HEK293 (cell line): ENCODE measurements at regions not wholly inside any gene's neighbourhood (a gene's known extent, or its start where the extent isn't known, plus 50 kb on each side); places are given as distances from the start of the nearest gene placed in this dataset.

Experiments
- CTCF ChIA-PET: fragments of 350-600 bp; formaldehyde crosslinking; extraction: SDS; loops from one replicate; lab custom pipeline; 2021; ENCODE audit warnings: antibody characterized with exemption; lab: Yijun Ruan, JAX
- POLR2A ChIA-PET: fragments of 300-600 bp; formaldehyde crosslinking; extraction: SDS; loops from one replicate; lab custom pipeline; 2020; ENCODE audit warnings: antibody characterized with exemption, inconsistent platforms; lab: Yijun Ruan, JAX
- H3K27ac ChIP-seq: fragments of 200-500 bp; sonication (Bioruptor generic); 2 replicates; pipeline ENCODE4 v1.5.1; 2014; ENCODE audit warnings: low read depth, low read length, control low read depth, inconsistent platforms; ENCODE audit errors: extremely low read depth
- H3K36me3 ChIP-seq, 2 experiments: fragments of 200-500 bp in 1 of 2; sonication (Bioruptor generic) in 1 of 2; 1 replicate in 1 of 2; 2 replicates in 1 of 2; pipeline ENCODE4 v1.5.1; 2014 to 2017; ENCODE audit warnings: inconsistent platforms in 2 of 2, low read length in 2 of 2; ENCODE audit not compliant: control insufficient read depth in 2 of 2, insufficient read depth in 1 of 2
- H3K4me1 ChIP-seq: fragments of 200-500 bp; sonication (Bioruptor generic); 2 replicates; pipeline ENCODE4 v1.5.1; 2014; ENCODE audit warnings: mild to moderate bottlenecking, low read length, inconsistent platforms; ENCODE audit not compliant: control insufficient read depth, insufficient read depth
- H3K4me3 ChIP-seq: 2 replicates; pipeline ENCODE4 v1.5.1; 2011; ENCODE audit warnings: low read depth, mild to moderate bottlenecking, control low read depth, low read length, moderate library complexity
- H3K9me3 ChIP-seq: fragments of 200-500 bp; sonication (Bioruptor generic); 2 replicates; pipeline ENCODE4 v1.5.1; 2014; ENCODE audit warnings: low read depth, low read length, inconsistent platforms; ENCODE audit not compliant: control insufficient read depth, insufficient read depth
- EGR2 ChIP-seq: fragments of 450-650 bp; formaldehyde crosslinking; IDR thresholded peaks from 2 replicates; pipeline ENCODE4 v1.5.1; 2016; ENCODE audit warnings: low read depth, missing biosample characterization, missing genetic modification characterization
- HIC1 ChIP-seq: fragments of 450-650 bp; formaldehyde crosslinking; IDR thresholded peaks from 2 replicates; pipeline ENCODE4 v1.5.1; 2016; ENCODE audit warnings: missing biosample characterization, missing genetic modification characterization
- KLF10 ChIP-seq: fragments of 450-650 bp; IDR thresholded peaks from 2 replicates; pipeline ENCODE4 v1.5.1; 2018; ENCODE audit warnings: missing biosample characterization, mild to moderate bottlenecking, missing genetic modification characterization
- MEIS1 ChIP-seq: sonication (generic); formaldehyde crosslinking; IDR thresholded peaks from 2 replicates; pipeline ENCODE4 v1.8.1; 2022; ENCODE audit warnings: missing genetic modification reagents, mild to moderate bottlenecking, borderline replicate concordance
- WT1 ChIP-seq: fragments of 450-650 bp; formaldehyde crosslinking; IDR thresholded peaks from 2 replicates; pipeline ENCODE4 v1.5.1; 2016; ENCODE audit warnings: missing biosample characterization, missing genetic modification characterization
- ZBTB21 ChIP-seq: fragments of 450-650 bp; formaldehyde crosslinking; IDR thresholded peaks from 2 replicates; pipeline ENCODE4 v1.5.1; 2017; ENCODE audit warnings: missing biosample characterization, missing genetic modification characterization
- ZNF146 ChIP-seq: fragments of 450-650 bp; formaldehyde crosslinking; IDR thresholded peaks from 2 replicates; pipeline ENCODE4 v1.5.1; 2016; ENCODE audit warnings: missing biosample characterization, missing genetic modification characterization
- ZNF223 ChIP-seq: fragments of 450-650 bp; formaldehyde crosslinking; IDR thresholded peaks from 2 replicates; pipeline ENCODE4 v1.5.1; 2016; ENCODE audit warnings: missing biosample characterization, missing genetic modification characterization
- ZNF341 ChIP-seq: fragments of 450-650 bp; formaldehyde crosslinking; IDR thresholded peaks from 2 replicates; pipeline ENCODE4; 2016; ENCODE audit warnings: low read depth, missing biosample characterization, missing genetic modification characterization
- ZNF354C ChIP-seq: fragments of 450-650 bp; formaldehyde crosslinking; IDR thresholded peaks from 2 replicates; pipeline ENCODE4 v1.5.1; 2016; ENCODE audit warnings: missing biosample characterization, missing genetic modification characterization, low read depth, borderline replicate concordance
- ZNF510 ChIP-seq: fragments of 450-650 bp; formaldehyde crosslinking; IDR thresholded peaks from 2 replicates; pipeline ENCODE4 v1.5.1; 2018; ENCODE audit warnings: mild to moderate bottlenecking, missing genetic modification characterization, missing biosample characterization; ENCODE audit not compliant: insufficient replicate concordance
- ZNF514 ChIP-seq: fragments of 450-650 bp; formaldehyde crosslinking; IDR thresholded peaks from 2 replicates; pipeline ENCODE4 v1.5.1; 2016; ENCODE audit warnings: missing biosample characterization, missing genetic modification characterization
- ZNF529 ChIP-seq: fragments of 450-650 bp; formaldehyde crosslinking; IDR thresholded peaks from 2 replicates; pipeline ENCODE4 v1.5.1; 2017; ENCODE audit warnings: missing genetic modification characterization, missing biosample characterization; ENCODE audit not compliant: insufficient replicate concordance
- ZNF555 ChIP-seq: fragments of 450-650 bp; formaldehyde crosslinking; conservative IDR thresholded peaks from 2 replicates; pipeline ENCODE4 v1.5.1; 2017; ENCODE audit warnings: missing biosample characterization, mild to moderate bottlenecking, missing genetic modification characterization, inconsistent platforms
- ZNF629 ChIP-seq: fragments of 450-650 bp; formaldehyde crosslinking; IDR thresholded peaks from 2 replicates; pipeline ENCODE4 v1.5.1; 2017; ENCODE audit warnings: missing biosample characterization, missing genetic modification characterization
- ZNF785 ChIP-seq: fragments of 450-650 bp; formaldehyde crosslinking; IDR thresholded peaks from 2 replicates; pipeline ENCODE4 v1.5.1; 2016; ENCODE audit warnings: missing biosample characterization, missing genetic modification characterization
- ZNF792 ChIP-seq: fragments of 450-650 bp; formaldehyde crosslinking; IDR thresholded peaks from 2 replicates; pipeline ENCODE4 v1.5.1; 2016; ENCODE audit warnings: missing biosample characterization, missing genetic modification characterization
- ZNF837 ChIP-seq: fragments of 450-650 bp; formaldehyde crosslinking; IDR thresholded peaks from 2 replicates; pipeline ENCODE4 v1.5.1; 2016; ENCODE audit warnings: missing biosample characterization, missing genetic modification characterization
- ZSCAN30 ChIP-seq: fragments of 450-650 bp; IDR thresholded peaks from 2 replicates; pipeline ENCODE4 v1.5.1; 2018; ENCODE audit warnings: missing biosample characterization, mild to moderate bottlenecking, missing genetic modification characterization, moderate library complexity
- TF ChIP-seq, protein P1 (sequence below): fragments of 450-650 bp; formaldehyde crosslinking; IDR thresholded peaks from 2 replicates; pipeline ENCODE4 v1.5.1; 2016; ENCODE audit warnings: missing biosample characterization, missing genetic modification characterization
- TF ChIP-seq, protein P2 (sequence below): fragments of 450-650 bp; formaldehyde crosslinking; conservative IDR thresholded peaks from 2 replicates; pipeline ENCODE4 v1.5.1; 2016; ENCODE audit warnings: low read depth, missing biosample characterization, missing genetic modification characterization
- TF ChIP-seq, protein P3 (sequence below): fragments of 450-650 bp; formaldehyde crosslinking; IDR thresholded peaks from 2 replicates; pipeline ENCODE4 v1.5.1; 2016; ENCODE audit warnings: missing biosample characterization, missing genetic modification characterization, borderline replicate concordance

- Histone ChIP-seq H3K9me3 (no peaks in the 10 kb centered on the region), H3K4me1 (no peaks in the 10 kb centered on the region), H3K36me3 (no peaks in the 10 kb centered on the region), H3K27ac (no peak overlapping the region), H3K4me3 (no peak overlapping the region)
- ChIA-PET CTCF (interaction anchor here (0.6 kb wide), 1 partner anchor 444 kb away, joined by 3 read pairs; no protein-coding TSS in a partner anchor), POLR2A (no interaction called here)
- no peak for TF ChIP-seq ZNF354C (tag by site-specific recombination)
- no peak for TF ChIP-seq ZBTB21
- no peak for TF ChIP-seq WT1 (tag by site-specific recombination)
- TF ChIP-seq ZNF555 = no peak
- no peak for TF ChIP-seq ZNF223 (tag by site-specific recombination)
- TF ChIP-seq ZNF785 (tag by site-specific recombination) = no peak
- TF ChIP-seq EGR2 (tag by site-specific recombination) = no peak
- no peak for TF ChIP-seq ZNF529 (tag by site-specific recombination)
- TF ChIP-seq, protein P1, sequence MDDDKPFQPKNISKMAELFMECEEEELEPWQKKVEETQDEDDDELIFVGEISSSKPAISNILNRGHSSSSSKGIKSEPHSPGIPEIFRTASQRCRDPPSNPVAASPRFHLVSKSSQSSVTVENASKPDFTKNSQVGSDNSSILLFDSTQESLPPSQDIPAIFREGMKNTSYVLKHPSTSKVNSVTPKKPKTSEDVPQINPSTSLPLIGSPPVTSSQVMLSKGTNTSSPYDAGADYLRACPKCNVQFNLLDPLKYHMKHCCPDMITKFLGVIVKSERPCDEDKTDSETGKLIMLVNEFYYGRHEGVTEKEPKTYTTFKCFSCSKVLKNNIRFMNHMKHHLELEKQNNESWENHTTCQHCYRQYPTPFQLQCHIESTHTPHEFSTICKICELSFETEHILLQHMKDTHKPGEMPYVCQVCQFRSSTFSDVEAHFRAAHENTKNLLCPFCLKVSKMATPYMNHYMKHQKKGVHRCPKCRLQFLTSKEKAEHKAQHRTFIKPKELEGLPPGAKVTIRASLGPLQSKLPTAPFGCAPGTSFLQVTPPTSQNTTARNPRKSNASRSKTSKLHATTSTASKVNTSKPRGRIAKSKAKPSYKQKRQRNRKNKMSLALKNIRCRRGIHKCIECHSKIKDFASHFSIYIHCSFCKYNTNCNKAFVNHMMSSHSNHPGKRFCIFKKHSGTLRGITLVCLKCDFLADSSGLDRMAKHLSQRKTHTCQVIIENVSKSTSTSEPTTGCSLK (tag by site-specific recombination) = no peak
These were observed 96.1 kb upstream of the IRX2 start for GRCh38 chr5:2847608-2848007.

- CTCF ChIA-PET = interaction anchor here (0.7 kb wide), 1 partner anchor 973 kb away, joined by 3 read pairs; no protein-coding TSS in a partner anchor
- Histone ChIP-seq H3K4me1 (no peaks in the 10 kb centered on the region), H3K27ac (no peak overlapping the region), H3K4me3 (no peak overlapping the region), H3K36me3 (no peaks in the 10 kb centered on the region), H3K9me3 (no peaks in the 10 kb centered on the region)
- POLR2A ChIA-PET = no interaction called here
- TF ChIP-seq ZNF146 (no peak), ZNF792 (tag by site-specific recombination) (no peak), ZNF514 (no peak), ZNF629 (tag by site-specific recombination) (no peak), KLF10 (tag by site-specific recombination) (no peak), ZNF510 (tag by site-specific recombination) (no peak), ZSCAN30 (no peak), ZNF341 (tag by site-specific recombination) (no peak), MEIS1 (no peak), ZNF837 (tag by site-specific recombination) (no peak), HIC1 (tag by site-specific recombination) (no peak)
- TF ChIP-seq, protein P2, sequence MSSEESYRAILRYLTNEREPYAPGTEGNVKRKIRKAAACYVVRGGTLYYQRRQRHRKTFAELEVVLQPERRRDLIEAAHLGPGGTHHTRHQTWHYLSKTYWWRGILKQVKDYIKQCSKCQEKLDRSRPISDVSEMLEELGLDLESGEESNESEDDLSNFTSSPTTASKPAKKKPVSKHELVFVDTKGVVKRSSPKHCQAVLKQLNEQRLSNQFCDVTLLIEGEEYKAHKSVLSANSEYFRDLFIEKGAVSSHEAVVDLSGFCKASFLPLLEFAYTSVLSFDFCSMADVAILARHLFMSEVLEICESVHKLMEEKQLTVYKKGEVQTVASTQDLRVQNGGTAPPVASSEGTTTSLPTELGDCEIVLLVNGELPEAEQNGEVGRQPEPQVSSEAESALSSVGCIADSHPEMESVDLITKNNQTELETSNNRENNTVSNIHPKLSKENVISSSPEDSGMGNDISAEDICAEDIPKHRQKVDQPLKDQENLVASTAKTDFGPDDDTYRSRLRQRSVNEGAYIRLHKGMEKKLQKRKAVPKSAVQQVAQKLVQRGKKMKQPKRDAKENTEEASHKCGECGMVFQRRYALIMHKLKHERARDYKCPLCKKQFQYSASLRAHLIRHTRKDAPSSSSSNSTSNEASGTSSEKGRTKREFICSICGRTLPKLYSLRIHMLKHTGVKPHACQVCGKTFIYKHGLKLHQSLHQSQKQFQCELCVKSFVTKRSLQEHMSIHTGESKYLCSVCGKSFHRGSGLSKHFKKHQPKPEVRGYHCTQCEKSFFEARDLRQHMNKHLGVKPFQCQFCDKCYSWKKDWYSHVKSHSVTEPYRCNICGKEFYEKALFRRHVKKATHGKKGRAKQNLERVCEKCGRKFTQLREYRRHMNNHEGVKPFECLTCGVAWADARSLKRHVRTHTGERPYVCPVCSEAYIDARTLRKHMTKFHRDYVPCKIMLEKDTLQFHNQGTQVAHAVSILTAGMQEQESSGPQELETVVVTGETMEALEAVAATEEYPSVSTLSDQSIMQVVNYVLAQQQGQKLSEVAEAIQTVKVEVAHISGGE = no peak
- TF ChIP-seq, protein P3, sequence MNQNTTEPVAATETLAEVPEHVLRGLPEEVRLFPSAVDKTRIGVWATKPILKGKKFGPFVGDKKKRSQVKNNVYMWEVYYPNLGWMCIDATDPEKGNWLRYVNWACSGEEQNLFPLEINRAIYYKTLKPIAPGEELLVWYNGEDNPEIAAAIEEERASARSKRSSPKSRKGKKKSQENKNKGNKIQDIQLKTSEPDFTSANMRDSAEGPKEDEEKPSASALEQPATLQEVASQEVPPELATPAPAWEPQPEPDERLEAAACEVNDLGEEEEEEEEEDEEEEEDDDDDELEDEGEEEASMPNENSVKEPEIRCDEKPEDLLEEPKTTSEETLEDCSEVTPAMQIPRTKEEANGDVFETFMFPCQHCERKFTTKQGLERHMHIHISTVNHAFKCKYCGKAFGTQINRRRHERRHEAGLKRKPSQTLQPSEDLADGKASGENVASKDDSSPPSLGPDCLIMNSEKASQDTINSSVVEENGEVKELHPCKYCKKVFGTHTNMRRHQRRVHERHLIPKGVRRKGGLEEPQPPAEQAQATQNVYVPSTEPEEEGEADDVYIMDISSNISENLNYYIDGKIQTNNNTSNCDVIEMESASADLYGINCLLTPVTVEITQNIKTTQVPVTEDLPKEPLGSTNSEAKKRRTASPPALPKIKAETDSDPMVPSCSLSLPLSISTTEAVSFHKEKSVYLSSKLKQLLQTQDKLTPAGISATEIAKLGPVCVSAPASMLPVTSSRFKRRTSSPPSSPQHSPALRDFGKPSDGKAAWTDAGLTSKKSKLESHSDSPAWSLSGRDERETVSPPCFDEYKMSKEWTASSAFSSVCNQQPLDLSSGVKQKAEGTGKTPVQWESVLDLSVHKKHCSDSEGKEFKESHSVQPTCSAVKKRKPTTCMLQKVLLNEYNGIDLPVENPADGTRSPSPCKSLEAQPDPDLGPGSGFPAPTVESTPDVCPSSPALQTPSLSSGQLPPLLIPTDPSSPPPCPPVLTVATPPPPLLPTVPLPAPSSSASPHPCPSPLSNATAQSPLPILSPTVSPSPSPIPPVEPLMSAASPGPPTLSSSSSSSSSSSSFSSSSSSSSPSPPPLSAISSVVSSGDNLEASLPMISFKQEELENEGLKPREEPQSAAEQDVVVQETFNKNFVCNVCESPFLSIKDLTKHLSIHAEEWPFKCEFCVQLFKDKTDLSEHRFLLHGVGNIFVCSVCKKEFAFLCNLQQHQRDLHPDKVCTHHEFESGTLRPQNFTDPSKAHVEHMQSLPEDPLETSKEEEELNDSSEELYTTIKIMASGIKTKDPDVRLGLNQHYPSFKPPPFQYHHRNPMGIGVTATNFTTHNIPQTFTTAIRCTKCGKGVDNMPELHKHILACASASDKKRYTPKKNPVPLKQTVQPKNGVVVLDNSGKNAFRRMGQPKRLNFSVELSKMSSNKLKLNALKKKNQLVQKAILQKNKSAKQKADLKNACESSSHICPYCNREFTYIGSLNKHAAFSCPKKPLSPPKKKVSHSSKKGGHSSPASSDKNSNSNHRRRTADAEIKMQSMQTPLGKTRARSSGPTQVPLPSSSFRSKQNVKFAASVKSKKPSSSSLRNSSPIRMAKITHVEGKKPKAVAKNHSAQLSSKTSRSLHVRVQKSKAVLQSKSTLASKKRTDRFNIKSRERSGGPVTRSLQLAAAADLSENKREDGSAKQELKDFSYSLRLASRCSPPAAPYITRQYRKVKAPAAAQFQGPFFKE (tag by site-specific recombination) = no peak
These were observed 89.7 kb upstream of the IRX2 start for GRCh38 chr5:2841208-2841607.
